HG03196 (cell line): ENCODE measurements at regions not wholly inside any gene's neighbourhood (a gene's known extent, or its start where the extent isn't known, plus 50 kb on each side); places are given as distances from the start of the nearest gene placed in this dataset.

Experiments
- ATAC-seq: cut with Tn5 transposase; IDR thresholded peaks from one replicate; pipeline ENCODE4 v1.9.1; 2021; ENCODE audit not compliant: unreplicated experiment

DNA sequence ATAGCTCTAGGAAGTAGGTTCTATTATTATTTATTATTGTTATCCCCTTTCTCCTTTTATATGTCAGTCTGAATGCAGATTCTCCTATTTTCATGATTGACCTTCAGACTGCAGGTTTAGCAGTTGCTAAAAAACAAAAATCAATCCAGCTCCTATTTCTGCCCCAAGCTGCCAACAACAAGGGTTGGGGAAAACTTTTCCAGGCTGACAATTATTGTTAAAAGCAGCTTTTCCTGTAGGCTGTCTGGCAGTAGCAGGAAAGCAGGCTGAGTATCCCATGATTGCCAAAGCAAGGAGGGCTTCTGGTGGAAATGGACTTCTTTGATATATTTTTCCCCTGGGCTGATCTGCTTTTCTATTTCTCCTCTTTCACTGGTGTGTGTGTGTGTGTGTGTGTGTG is 78.0 kb upstream of the CTLA4 start:
- no peak for ATAC-seq

DNA sequence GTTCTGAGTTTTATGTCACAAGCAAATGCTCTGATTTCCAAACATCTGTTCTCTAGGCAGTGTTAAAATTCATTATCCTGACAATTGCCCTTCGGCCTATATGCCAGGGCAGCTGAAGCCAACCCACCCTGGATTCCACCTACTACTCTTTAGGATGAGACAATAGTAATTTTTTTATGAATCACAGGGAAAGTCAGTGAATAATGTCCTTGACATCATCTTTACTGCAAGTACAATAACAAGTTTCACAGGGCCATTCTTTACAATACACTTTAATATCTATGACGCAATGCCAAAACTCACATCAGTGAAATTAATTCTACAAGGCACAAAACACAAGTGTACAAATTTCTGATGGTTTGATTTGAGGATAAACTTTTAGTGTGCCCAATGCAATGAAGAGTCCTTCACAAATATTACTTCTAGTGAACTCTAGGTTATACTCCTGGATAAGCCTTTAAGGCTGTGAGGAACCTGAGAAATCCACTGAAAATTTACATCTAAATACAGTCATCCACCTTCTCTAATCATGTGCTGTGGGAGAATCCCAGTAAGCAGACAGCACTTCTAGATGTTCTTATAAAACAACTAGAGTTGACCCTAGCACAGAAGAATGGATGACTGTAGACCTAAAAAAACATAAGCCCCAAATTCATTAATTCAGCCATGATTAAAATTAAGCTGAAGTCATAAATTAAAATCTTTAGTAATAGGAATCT is 77.3 kb upstream of the CTLA4 start:
- no peak for ATAC-seq

- ATAC-seq, result no peak
Observed at GRCh38 chr2:203796248-203797010, 71.1 kb upstream of the CTLA4 start.

- no peak for ATAC-seq
Observed at GRCh38 chr2:203797276-203797675, 70.3 kb upstream of the CTLA4 start.

GRCh38 chr2:203797712-203798111 is 69.9 kb upstream of the CTLA4 start:
- no peak for ATAC-seq

DNA sequence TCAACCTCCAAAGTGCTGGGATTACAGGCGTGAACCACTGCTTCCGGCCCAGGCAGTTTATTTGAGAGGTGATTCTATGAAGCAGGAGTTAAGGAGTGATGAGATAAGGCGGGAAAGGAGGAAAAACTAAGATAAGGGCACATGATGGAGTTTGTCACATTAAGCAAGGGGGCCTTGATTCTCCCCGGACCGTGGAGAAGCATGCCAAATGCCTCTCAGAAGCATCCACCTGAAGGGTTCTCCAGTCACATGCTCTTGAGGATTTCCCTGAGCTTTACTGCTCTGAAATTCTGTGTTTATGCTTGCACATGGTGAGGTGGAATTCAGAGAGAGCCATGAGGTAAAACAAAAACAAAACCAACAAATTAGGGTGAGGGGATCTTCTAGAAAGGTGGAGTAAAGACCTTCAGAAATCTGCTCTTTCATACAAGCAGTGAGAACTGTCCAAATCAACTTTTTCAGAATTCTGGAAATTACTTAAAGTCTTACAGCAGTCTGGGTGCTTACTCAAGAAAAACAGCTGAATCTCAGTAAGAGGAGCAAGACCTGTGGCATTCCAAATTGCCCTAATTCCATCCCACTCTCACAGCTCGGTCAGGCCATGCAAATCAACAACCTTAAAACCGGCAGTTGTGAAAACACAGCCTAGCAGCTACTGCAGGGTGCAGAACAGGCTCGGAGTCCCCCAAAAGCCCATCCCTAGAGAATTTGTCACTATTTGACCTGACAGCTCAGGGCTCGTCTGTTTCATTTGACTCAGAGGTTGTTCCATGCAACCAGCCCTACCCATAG is 69.1 kb upstream of the CTLA4 start:
- ATAC-seq, result no peak

- peak; percentile 91 for ATAC-seq
Observed at GRCh38 chr2:203799908-203800307, 67.7 kb upstream of the CTLA4 start.

DNA sequence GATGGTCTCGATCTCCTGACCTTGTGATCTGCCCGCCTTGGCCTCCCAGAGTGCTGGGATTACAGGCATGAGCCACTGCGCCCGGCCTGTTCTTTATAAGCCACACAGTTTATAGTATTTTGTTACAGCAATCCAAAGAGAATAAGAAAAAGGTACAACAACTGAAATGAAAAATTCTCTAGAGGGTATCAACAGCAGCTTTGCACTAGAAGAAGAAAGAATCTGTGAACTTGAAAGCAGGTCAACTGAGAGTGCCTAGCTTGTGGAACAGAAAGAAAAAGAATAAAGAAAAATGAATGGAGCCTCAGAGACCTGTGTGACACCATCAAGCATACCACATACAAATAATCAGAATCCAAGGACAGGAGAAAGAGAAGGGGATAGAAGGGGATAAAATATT is 66.8 kb upstream of the CTLA4 start:
- ATAC-seq, result no peak

DNA sequence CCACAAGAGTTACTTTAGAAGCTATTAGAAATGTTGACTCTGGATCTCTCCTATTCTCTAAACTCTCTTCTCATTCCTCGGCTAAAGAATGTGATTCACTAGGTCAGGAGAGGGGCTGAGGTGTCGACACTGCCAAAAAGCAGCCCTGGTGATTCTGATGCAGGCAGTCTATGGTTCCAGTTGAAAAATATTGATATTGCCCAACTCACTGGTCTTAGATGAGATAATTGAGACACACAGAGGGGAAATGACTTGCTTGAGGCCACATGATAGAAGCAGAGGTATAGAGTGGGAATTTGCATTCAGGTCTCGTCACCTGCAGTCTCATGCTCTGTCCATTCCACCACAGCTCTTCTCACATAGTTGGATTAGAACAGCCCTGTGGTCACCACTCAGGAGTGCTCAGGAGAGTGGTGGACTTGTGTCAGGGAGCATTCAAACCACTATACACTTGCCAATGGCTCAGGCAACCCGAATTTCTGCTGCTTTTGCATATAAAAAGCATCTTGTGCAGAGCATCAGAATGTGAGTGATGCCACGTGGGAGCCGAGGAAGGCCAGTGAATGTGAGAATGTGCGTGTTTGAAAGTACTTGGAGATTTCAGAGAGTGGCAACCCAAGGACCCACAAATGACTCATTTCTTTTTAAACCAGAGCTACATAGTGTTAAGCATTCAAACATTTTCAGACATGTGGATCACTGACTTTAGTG is 65.1 kb upstream of the CTLA4 start:
- no peak for ATAC-seq

- no peak for ATAC-seq
Observed at GRCh38 chr2:203803053-203803429, 64.5 kb upstream of the CTLA4 start.

DNA sequence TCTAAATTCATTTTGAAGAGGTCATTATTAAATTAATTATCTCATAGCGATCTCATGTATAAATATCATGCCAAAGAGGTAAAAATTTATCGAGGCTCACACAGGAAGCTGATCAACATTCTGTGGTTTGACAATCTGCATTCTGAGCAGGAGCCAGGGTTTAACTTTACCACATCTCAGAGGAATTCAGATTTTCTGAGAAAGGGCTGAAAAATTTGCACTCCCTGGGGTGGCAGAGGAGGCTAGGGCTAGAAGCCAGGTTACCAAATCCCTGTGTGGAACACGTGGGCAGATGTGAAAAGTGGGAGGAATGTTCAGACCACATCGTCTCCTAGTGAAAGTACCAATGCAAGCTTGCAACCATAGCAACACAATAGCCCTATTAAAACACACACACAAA is 63.5 kb upstream of the CTLA4 start:
- no peak for ATAC-seq

DNA sequence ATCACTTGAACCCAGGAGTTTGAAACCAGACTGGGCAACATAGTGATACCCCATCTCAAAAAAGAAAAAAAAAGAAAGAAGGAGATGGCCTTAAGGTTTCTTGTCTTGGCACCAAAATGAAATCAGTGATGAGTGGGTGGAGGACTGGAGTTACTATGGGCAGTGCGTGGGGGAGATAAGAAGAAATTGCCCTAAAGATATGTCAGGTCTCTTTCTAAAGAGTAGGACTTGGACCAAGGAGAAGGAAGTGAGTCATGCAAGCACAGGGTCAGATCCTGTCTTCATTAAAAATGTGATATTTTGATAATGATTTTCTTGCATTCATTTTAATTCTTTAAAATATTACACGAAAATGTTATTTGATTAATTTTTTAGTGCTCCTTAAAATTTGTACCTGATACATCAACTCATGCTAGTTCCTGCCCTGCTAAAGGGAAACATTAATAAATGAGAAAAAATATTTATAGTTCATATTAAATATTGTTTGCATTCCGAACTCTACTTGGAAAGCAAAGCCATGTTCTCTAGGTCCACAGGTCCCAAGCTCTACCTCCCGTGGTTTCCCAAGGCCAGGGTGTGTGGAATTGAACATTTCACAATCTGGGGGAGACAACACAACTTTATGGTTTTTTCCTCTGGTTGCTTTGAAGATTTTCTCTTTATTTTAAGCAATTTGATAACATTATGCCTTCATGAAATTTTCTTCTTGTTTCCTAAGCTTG is 62.6 kb upstream of the CTLA4 start:
- no peak for ATAC-seq

GRCh38 chr2:203805486-203805838 is 62.1 kb upstream of the CTLA4 start:
- ATAC-seq, result no peak

DNA sequence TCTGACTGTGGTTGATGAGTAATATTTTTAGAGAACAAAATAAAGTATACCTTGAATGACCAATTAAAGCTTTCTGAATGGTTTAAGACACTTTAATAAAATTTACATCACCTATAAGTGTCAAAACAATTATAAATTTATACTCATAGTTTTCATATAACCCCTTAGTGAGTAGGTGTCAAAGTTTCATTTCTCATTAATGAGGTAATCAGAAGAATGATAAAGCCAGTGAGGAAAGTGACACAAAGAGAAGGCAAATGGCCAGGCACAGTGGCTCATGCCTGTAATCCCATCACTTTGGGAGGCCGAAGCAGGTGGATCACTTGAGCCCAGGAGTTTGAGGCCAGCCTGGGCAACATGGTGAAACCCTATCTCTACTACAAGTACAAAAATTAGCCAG is 60.8 kb upstream of the CTLA4 start:
- ATAC-seq, result no peak

DNA sequence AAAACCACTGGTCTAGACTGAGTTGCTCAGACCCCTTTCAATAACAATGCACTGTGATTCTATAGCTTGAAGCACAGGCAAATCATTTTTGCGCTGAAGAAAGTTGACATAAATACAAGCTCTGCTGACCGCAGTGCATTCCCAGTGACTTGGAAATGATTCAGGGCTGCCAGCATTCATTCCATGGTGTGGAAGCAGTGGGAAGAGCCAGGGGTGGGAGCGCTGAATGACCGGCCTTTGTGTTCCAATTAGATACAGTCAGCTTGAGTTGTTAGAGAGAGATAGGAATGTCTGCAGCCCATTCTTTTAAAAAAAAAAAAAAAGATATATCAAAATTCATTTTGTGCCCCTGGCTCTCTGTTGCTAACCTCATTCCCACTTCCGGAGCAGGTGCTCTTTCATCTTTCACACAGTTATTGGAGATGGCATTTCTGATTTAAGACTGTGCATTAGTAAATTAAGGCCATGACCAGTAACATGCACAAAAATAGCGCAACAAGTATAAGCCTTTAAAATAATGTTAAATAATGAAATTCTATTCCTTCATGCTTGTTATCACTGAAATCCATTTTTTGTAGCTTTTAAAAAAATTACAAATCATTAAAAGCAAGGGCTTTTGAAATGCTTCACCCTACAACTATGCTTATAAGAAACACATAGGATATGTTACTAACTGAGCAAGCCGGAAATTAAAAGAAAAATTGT is 59.4 kb upstream of the CTLA4 start:
- no peak for ATAC-seq

DNA sequence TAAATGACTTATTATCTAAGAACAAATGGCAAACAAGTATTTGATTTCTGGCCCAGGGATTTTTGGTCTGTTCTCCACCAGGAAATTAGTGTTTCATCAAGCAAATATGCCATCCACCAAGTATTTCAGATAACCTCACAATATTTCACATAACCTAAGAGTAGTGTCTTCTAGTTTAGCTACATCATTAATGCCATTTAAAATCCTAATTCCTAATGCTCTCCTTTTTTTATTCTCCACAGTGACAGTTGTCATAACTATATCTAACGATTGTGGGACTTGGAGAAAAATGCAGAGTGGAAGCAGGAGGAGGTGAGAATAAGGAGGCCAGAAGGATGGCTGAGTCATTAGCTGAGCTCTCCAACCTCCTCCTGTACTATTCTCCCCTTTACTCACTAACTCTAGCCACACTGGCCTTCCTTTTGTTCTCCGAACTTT is 58.5 kb upstream of the CTLA4 start:
- no peak for ATAC-seq

DNA sequence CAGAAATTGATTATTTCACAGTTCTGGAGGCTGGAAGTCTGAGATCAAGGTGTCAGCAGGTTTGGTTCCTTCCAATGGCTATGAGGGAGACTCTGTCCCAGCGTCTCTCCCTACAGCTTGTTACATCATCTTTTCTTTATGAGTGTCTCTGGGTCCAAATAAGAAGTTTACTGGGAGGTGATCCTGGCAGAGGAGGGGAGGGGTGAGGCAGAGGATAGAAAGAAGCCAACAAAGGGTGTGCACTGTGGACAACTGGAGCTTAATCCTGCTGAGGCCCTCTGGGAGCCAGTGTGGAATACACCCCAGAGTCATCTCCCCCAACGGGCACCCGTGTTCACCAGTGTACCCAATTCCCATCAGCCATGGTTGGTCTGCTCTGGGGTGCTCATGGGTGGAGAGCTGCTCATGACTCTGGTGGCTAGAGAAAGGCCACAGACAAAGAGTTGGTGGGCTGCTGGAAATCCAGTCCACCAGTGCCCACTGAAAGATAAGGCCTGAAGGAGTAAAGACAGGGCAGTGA is 57.5 kb upstream of the CTLA4 start:
- no peak for ATAC-seq

DNA sequence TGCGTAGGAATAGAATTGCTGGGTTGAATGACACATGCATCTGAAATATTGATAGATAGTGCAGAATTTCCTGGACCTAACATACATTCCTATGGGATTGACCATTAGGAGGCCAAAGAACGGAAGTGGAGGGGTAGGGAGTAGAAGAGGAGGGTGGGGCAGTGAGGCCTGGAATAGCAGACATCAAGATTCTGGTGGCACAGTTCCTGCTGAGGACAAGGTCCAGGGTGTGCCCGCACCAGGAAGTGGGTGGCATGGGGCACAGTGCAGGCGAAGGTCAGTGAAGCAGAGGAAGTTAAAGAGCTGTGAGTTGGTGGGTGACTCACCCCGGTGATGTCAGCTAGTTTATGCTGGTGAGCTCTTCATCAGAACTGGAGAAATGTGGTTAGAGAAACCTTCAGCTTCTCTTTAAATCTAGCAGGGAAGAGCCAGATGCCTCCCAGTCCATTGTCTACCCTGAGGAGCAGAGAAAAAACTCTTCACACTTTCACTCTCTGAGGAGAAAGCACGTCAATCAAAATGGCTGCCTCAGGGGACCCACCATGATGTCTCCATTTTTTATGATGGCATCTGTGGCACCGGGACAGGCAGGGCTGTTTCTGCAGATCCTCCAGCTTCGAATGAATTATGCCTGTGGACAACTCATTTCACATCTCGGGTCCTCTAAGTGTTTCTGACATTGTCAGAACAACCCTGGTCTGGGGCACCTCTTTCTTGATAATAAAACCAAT is 55.9 kb upstream of the CTLA4 start:
- ATAC-seq, result peak; percentile 81
